GM19099 (cell line): ENCODE measurements at regions not wholly inside any gene's neighbourhood (a gene's known extent, or its start where the extent isn't known, plus 50 kb on each side); places are given as distances from the start of the nearest gene placed in this dataset.

Experiments used
- POLR2A ChIP-seq: IDR thresholded peaks from 3 replicates; pipeline ENCODE4 v1.6.1; 2011; ENCODE audit warnings: low read depth; ENCODE audit not compliant: insufficient read length; ENCODE audit errors: extremely low read depth

DNA sequence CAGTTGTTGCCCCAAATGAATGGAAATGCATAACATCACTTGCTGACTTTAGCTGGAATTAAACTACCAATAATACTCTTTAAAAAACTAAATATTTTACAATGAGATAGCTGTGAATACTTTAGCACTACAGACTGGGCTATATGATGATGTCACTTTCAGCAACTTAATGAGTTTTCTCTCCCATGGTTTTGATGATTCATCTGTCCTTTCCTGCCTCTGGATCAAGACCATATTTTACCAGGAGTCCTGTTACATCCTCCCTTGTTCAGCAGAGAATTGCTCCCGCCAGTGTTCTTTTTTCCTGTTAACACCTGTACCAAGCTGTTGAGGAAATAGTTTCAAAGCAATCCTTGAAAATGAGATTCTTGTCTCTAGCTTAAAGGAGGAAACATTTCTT is 543.0 kb downstream of the SPRY1 start:
- no peak for TF ChIP-seq POLR2A

GRCh38 chr4:123940604-123941003 is 544.0 kb downstream of the SPRY1 start:
- no peak for TF ChIP-seq POLR2A

DNA sequence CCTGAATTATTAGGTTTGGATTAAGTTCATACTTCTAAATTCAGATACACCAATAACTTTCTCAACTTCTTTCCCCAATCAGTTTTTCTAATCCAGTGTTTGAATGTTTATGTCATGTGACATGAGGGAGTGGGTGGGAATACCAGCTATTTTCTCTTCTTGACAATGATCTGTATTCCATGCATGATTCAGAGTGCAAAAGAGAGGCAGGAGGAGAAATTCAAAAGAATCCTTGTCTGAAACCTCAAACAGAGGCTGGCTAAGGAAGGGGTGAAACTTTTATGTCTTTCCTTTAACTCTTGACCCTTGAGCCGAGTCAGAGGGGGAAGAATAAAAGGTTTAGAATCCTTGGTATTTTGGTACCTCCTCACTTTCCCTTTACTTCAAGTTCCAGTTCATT is 544.7 kb downstream of the SPRY1 start:
- TF ChIP-seq POLR2A: no peak

GRCh38 chr4:123943976-123944375 is 547.4 kb downstream of the SPRY1 start:
- no peak for TF ChIP-seq POLR2A

GRCh38 chr4:123945301-123945700 is 548.7 kb downstream of the SPRY1 start:
- no peak for TF ChIP-seq POLR2A

GRCh38 chr4:123950530-123950929 is 553.9 kb downstream of the SPRY1 start:
- TF ChIP-seq POLR2A: no peak

GRCh38 chr4:123952530-123953274 is 556.1 kb downstream of the SPRY1 start:
- no peak for TF ChIP-seq POLR2A

- TF ChIP-seq POLR2A: no peak
Observed at GRCh38 chr4:123953566-123953965, 557.0 kb downstream of the SPRY1 start.

GRCh38 chr4:123954220-123954619 is 557.6 kb downstream of the SPRY1 start:
- TF ChIP-seq POLR2A: no peak

GRCh38 chr4:123955167-123955800 is 558.7 kb downstream of the SPRY1 start:
- TF ChIP-seq POLR2A: no peak

- TF ChIP-seq POLR2A: no peak
Observed at GRCh38 chr4:123956204-123956603, 559.6 kb downstream of the SPRY1 start.

GRCh38 chr4:123966990-123967769 is 570.6 kb downstream of the SPRY1 start:
- TF ChIP-seq POLR2A: no peak

DNA sequence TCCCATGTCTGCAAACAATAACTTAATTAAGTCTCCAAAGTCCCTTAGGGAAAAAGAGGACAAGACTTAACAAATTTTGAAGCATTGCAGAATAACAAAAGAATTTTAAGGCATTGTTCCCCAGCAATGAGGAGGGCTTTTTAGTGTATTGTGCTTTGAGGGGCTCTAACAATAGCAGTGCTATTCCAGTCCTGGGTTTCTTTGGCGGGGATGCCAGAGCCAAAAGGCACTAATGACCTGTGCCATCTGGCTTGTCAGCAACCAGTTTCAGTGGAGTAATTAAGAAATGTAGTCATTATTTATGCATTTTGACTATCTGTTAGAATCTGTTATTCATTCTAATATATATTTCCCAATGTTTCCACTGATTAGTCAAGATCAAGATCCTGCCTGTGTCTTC is 575.4 kb downstream of the SPRY1 start:
- no peak for TF ChIP-seq POLR2A

GRCh38 chr4:123974386-123975149 is 578.0 kb downstream of the SPRY1 start:
- no peak for TF ChIP-seq POLR2A

GRCh38 chr4:123976285-123976684 is 579.7 kb downstream of the SPRY1 start:
- no peak for TF ChIP-seq POLR2A

GRCh38 chr4:123976819-123977218 is 580.2 kb downstream of the SPRY1 start:
- no peak for TF ChIP-seq POLR2A

GRCh38 chr4:123977641-123978081 is 581.1 kb downstream of the SPRY1 start:
- TF ChIP-seq POLR2A: no peak
